ENCODE measurements at regions not wholly inside any gene's neighbourhood (a gene's known extent, or its start where the extent isn't known, plus 50 kb on each side); places are given as distances from the start of the nearest gene placed in this dataset.

GRCh38 chr3:104885214-104885814, 481.4 kb upstream of the ALCAM start:
- no peak for DNase-seq (ENCODE audit: low read depth in 1 of 2, low spot score in 1 of 2)

GRCh38 chr3:104886220-104886995, 480.3 kb upstream of the ALCAM start:
- no peak for DNase-seq (ENCODE audit: low read depth in 1 of 2, low spot score in 1 of 2)

- DNase-seq (ENCODE audit: low read depth in 1 of 2, low spot score in 1 of 2), result no peak
Observed at GRCh38 chr3:104887069-104887468, 479.6 kb upstream of the ALCAM start.

GRCh38 chr3:104887619-104888018, 479.1 kb upstream of the ALCAM start:
- no peak for DNase-seq (ENCODE audit: low read depth in 1 of 2, low spot score in 1 of 2)

- DNase-seq (ENCODE audit: low read depth in 1 of 2, low spot score in 1 of 2), result no peak
Observed at GRCh38 chr3:104892044-104892443, 474.7 kb upstream of the ALCAM start.

GRCh38 chr3:104896624-104897023, 470.1 kb upstream of the ALCAM start:
- DNase-seq (ENCODE audit: low read depth in 1 of 2, low spot score in 1 of 2), result no peak

GRCh38 chr3:104901396-104901795, 465.3 kb upstream of the ALCAM start:
- DNase-seq (ENCODE audit: low read depth in 1 of 2, low spot score in 1 of 2), result no peak

- no peak for DNase-seq (ENCODE audit: low read depth in 1 of 2, low spot score in 1 of 2)
Observed at GRCh38 chr3:104903064-104903463, 463.6 kb upstream of the ALCAM start.

GRCh38 chr3:104906001-104906639, 460.6 kb upstream of the ALCAM start:
- no peak for DNase-seq (ENCODE audit: low read depth in 1 of 2, low spot score in 1 of 2)

GRCh38 chr3:104907507-104907906, 459.2 kb upstream of the ALCAM start:
- no peak for DNase-seq (ENCODE audit: low read depth in 1 of 2, low spot score in 1 of 2)

- no peak for DNase-seq (ENCODE audit: low read depth in 1 of 2, low spot score in 1 of 2)
Observed at GRCh38 chr3:104908761-104909160, 457.9 kb upstream of the ALCAM start.

GRCh38 chr3:104909198-104909597, 457.5 kb upstream of the ALCAM start:
- no peak for DNase-seq (ENCODE audit: low read depth in 1 of 2, low spot score in 1 of 2)

- no peak for DNase-seq (ENCODE audit: low read depth in 1 of 2, low spot score in 1 of 2)
Observed at GRCh38 chr3:104909721-104910120, 457.0 kb upstream of the ALCAM start.

GRCh38 chr3:104911376-104911775, 455.3 kb upstream of the ALCAM start:
- no peak for DNase-seq (ENCODE audit: low read depth in 1 of 2, low spot score in 1 of 2)

- no peak for DNase-seq (ENCODE audit: low read depth in 1 of 2, low spot score in 1 of 2)
Observed at GRCh38 chr3:104916971-104917370, 449.7 kb upstream of the ALCAM start.

- DNase-seq (ENCODE audit: low read depth in 1 of 2, low spot score in 1 of 2), result no peak
Observed at GRCh38 chr3:104920512-104920911, 446.2 kb upstream of the ALCAM start.

- no peak for DNase-seq (ENCODE audit: low read depth in 1 of 2, low spot score in 1 of 2)
Observed at GRCh38 chr3:104933972-104934371, 432.7 kb upstream of the ALCAM start.

- DNase-seq (ENCODE audit: low read depth in 1 of 2, low spot score in 1 of 2), result no peak
Observed at GRCh38 chr3:104935613-104936012, 431.1 kb upstream of the ALCAM start.

GRCh38 chr3:104939196-104939595, 427.5 kb upstream of the ALCAM start:
- no peak for DNase-seq (ENCODE audit: low read depth in 1 of 2, low spot score in 1 of 2)

GRCh38 chr3:104941785-104942184, 424.9 kb upstream of the ALCAM start:
- DNase-seq (ENCODE audit: low read depth in 1 of 2, low spot score in 1 of 2), result no peak

- DNase-seq (ENCODE audit: low read depth in 1 of 2, low spot score in 1 of 2), result no peak
Observed at GRCh38 chr3:104943974-104944373, 422.7 kb upstream of the ALCAM start.

- no peak for DNase-seq (ENCODE audit: low read depth in 1 of 2, low spot score in 1 of 2)
Observed at GRCh38 chr3:104947943-104948342, 418.8 kb upstream of the ALCAM start.

Data from stimulated activated CD4-positive, alpha-beta T cell treated with anti-CD3 and anti-CD28 coated beads, Interleukin-15, amount 100 ng/mL, for 1 hour (primary cell).